Activated CD8-positive, alpha-beta T cell treated with anti-CD3 and anti-CD28 coated beads for 36 hours (primary cell): ENCODE measurements at regions not wholly inside any gene's neighbourhood (a gene's known extent, or its start where the extent isn't known, plus 50 kb on each side); places are given as distances from the start of the nearest gene placed in this dataset.
"Not testable (repeated sequence)": the region's sequence is repeated elsewhere in the genome, so short reads cannot be mapped to it uniquely, and the experiment has no call there.

ENCODE experiments used
- ATAC-seq: fragments of 200-7000 bp; cut with Tn5 transposase; one replicate; pipeline ENCODE4 v1.10.0; 2021; ENCODE audit warnings: mild to moderate bottlenecking, moderate library complexity
- CTCF ChIA-PET: fragments of 350-600 bp; sonication (Branson Sonifier 250); formaldehyde crosslinking; loops from one replicate; lab custom pipeline; 2021; ENCODE audit warnings: antibody characterized with exemption; lab: Charles Lee
- POLR2A ChIA-PET: fragments of 350-600 bp; sonication (Branson Sonifier 250); formaldehyde crosslinking; loops from one replicate; lab custom pipeline; 2021; ENCODE audit warnings: antibody characterized with exemption; lab: Charles Lee
- DNase-seq: peaks from one replicate; pipeline ENCODE4 v3.0.0-alpha.2; 2020
- H3K27ac Mint-ChIP-seq: one replicate; pipeline ENCODE4 v1.8.0; 2021; ENCODE audit warnings: mild to moderate bottlenecking, mixed read lengths
- H3K27me3 Mint-ChIP-seq: one replicate; pipeline ENCODE4 v1.8.0; 2021; ENCODE audit warnings: mixed read lengths
- H3K36me3 Mint-ChIP-seq: one replicate; pipeline ENCODE4 v1.8.0; 2021; ENCODE audit warnings: low read depth, mixed read lengths
- H3K4me1 Mint-ChIP-seq: one replicate; pipeline ENCODE4 v1.8.0; 2021; ENCODE audit warnings: low read depth, mixed read lengths
- H3K4me3 Mint-ChIP-seq: one replicate; pipeline ENCODE4 v1.8.0; 2021; ENCODE audit warnings: mild to moderate bottlenecking, moderate library complexity, mixed read lengths
- H3K9me3 Mint-ChIP-seq: one replicate; pipeline ENCODE4 v1.8.0; 2021; ENCODE audit warnings: mixed read lengths
- intact Hi-C: fragments of 100-400 bp; cut with micrococcal nuclease; formaldehyde crosslinking; loops from one replicate; pipeline ENCODE4 v1.10.0; 2022
- TF ChIP-seq, protein P1 (sequence below): fragments of 200-600 bp; IDR thresholded peaks from one replicate; pipeline ENCODE4 v1.8.0; 2022; ENCODE audit warnings: antibody characterized with exemption, mild to moderate bottlenecking

DNA sequence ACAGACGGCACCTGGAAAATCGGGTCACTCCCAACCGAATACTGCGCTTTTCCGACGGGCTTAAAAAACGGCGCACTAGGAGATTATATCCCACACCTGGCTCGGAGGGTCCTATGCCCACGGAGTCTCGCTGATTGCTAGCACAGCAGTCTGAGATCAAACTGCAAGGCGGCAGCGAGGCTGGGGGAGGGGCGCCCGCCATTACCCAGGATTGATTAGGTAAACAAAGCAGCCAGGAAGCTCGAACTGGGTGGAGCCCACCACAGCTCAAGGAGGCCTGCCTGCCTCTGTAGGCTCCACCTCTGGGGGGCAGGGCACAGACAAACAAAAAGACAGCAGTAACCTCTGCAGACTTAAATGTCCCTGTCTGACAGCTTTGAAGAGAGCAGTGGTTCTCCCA is 64.5 kb downstream of the SLC30A10 start:
- POLR2A ChIA-PET = not testable (repeated sequence)

DNA sequence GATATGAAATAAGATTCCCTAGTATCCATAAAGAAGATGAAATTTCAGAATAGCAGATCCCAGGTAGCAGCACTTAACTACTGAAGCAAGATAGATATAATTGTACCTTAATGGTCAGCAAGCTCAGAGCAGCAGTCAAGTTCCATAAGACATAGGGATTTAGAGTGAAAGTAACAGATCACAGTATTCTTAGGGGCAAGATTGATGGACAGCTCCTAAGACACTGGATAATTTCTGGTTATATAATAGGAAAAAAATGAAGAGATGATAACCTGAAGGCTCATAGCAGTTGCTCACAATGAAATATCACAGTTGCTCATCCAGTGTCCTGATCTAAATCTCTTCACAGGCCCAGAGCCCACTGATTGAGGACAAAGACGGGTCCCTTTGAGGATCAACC is 66.0 kb downstream of the SLC30A10 start:
- no peak for ATAC-seq
- H3K4me1 Mint-ChIP-seq = no peaks in the 10 kb centered on the region
- TF ChIP-seq, protein P1, sequence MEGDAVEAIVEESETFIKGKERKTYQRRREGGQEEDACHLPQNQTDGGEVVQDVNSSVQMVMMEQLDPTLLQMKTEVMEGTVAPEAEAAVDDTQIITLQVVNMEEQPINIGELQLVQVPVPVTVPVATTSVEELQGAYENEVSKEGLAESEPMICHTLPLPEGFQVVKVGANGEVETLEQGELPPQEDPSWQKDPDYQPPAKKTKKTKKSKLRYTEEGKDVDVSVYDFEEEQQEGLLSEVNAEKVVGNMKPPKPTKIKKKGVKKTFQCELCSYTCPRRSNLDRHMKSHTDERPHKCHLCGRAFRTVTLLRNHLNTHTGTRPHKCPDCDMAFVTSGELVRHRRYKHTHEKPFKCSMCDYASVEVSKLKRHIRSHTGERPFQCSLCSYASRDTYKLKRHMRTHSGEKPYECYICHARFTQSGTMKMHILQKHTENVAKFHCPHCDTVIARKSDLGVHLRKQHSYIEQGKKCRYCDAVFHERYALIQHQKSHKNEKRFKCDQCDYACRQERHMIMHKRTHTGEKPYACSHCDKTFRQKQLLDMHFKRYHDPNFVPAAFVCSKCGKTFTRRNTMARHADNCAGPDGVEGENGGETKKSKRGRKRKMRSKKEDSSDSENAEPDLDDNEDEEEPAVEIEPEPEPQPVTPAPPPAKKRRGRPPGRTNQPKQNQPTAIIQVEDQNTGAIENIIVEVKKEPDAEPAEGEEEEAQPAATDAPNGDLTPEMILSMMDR = no peak
- ChIA-PET CTCF (no interaction called here), POLR2A (no interaction called here)
- H3K36me3 Mint-ChIP-seq = no peaks in the 10 kb centered on the region
- intact Hi-C loops = no loop called here
- H3K9me3 Mint-ChIP-seq = no peaks in the 10 kb centered on the region
- peaks cover 3% of the 10 kb centered on the region for H3K27me3 Mint-ChIP-seq
- no peak overlapping the region for H3K27ac Mint-ChIP-seq
- no peak overlapping the region for H3K4me3 Mint-ChIP-seq
- no peak for DNase-seq

More for the DNA sequence above, 64.5 kb downstream of the SLC30A10 start:
- CTCF ChIA-PET, DNase-seq, H3K27ac Mint-ChIP-seq, ATAC-seq, H3K36me3 Mint-ChIP-seq, H3K27me3 Mint-ChIP-seq, intact Hi-C loops, H3K4me3 Mint-ChIP-seq, H3K4me1 Mint-ChIP-seq, H3K9me3 Mint-ChIP-seq: not testable (repeated sequence)

DNA sequence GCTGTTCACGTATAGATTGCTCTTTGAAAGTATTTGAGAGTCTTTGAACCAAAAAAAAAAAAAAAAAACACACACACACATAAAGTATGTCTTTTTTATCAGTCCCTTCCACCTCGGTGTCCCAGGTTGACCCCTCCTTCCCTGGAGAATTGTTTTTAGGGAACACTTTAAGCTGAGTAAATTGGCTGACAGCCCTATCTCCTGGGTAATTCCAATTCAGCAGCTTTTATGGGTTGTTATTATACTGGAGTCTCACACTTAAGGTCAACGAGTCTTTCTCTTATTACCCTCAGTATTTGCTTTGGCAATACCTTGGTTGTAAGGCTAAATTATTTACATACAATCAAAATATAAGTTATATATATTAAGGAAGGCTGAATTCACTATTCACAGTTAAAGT is 69.4 kb downstream of the SLC30A10 start:
- Mint-ChIP-seq H3K36me3 (no peaks in the 10 kb centered on the region), H3K4me3 (no peak overlapping the region), H3K4me1 (no peaks in the 10 kb centered on the region), H3K27me3 (peaks cover 3% of the 10 kb centered on the region), H3K9me3 (peaks cover 4% of the 10 kb centered on the region), H3K27ac (no peak overlapping the region)
- TF ChIP-seq, protein P1 = no peak
- CTCF ChIA-PET = no interaction called here
- no peak for ATAC-seq
- intact Hi-C loops = no loop called here
- POLR2A ChIA-PET = no interaction called here
- DNase-seq = no peak

DNA sequence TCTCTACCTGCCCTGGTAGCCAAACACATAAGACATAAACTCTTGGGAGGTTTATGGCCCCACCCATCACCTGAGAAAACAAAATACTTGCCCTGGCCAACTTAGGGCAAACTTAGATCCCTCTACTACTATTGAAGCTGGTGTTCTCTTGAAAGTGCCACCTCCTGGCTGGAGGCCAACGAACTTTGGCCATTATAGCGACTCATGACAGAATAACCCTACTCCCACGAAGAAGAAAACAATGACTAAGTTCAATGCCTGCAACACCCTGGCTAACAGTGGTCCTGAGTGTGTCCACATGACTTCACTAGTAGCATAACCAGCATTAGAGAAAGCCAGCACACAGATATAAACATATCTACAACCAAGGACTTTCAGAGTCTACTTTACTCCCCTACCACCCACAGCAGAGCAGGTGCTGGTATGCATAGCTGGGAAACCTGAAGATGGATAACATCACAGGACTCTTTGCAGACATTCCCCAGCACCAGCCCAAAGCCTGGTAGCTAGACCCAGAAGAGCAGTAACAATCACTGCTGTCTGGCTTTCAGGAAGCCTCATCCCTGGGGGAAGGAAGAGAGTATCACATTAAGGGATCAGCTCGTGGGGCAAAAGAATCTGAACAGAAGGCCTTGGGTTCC is 81.0 kb downstream of the SLC30A10 start:
- ATAC-seq = no peak
- CTCF ChIA-PET = interaction anchor here (0.7 kb wide), 1 partner anchor 1030 kb away, joined by 4 read pairs; no protein-coding TSS in a partner anchor
- no peaks in the 10 kb centered on the region for H3K9me3 Mint-ChIP-seq

DNA sequence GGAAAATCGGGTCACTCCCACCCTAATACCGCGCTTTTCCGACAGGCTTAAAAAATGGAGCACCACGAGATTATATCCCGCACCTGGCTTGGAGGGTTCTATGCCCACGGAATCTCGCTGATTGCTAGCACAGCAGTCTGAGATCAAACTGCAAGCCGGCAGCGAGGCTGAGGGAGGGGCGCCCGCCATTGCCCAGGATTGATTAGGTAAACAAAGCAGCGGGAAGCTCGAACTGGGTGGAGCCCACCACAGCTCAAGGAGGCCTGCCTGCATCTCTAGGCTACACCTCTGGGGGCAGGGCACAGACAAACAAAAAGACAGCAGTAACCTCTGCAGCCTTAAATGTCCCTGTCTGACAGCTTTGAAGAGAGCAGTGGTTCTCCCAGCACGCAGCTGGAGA is 88.8 kb downstream of the SLC30A10 start:
- H3K36me3 Mint-ChIP-seq, DNase-seq, H3K27ac Mint-ChIP-seq, POLR2A ChIA-PET, H3K4me3 Mint-ChIP-seq, ATAC-seq, H3K4me1 Mint-ChIP-seq, intact Hi-C loops, CTCF ChIA-PET, H3K9me3 Mint-ChIP-seq: not testable (repeated sequence)
- peaks cover 15% of the 10 kb centered on the region for H3K27me3 Mint-ChIP-seq

More for the DNA sequence above, 81.0 kb downstream of the SLC30A10 start:
- no peaks in the 10 kb centered on the region for H3K36me3 Mint-ChIP-seq
- H3K27ac Mint-ChIP-seq = no peak overlapping the region
- no peaks in the 10 kb centered on the region for H3K27me3 Mint-ChIP-seq
- TF ChIP-seq, protein P1 = no peak
- POLR2A ChIA-PET = no interaction called here
- no peak overlapping the region for H3K4me3 Mint-ChIP-seq
- no peak for DNase-seq
- H3K4me1 Mint-ChIP-seq = no peaks in the 10 kb centered on the region
- intact Hi-C loops = no loop called here

DNA sequence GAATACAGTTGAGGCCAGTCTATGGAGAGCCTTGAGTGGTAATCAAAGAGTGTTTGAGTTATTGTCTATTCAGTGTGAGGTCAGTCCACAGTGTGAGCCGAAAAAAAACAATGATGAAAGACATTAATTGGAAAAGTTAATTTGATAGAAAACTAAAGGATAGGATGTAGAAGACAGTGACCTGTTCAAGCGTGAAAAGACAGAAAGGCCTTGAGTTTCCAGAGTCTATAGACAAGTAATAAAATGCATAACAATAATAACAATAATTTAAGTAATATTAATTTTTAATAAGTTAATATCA is 90.4 kb downstream of the SLC30A10 start:
- peaks cover 15% of the 10 kb centered on the region for H3K27me3 Mint-ChIP-seq
- no peak overlapping the region for H3K27ac Mint-ChIP-seq
- H3K4me3 Mint-ChIP-seq = no peak overlapping the region
- CTCF ChIA-PET = no interaction called here
- no peaks in the 10 kb centered on the region for H3K36me3 Mint-ChIP-seq
- POLR2A ChIA-PET = no interaction called here
- ATAC-seq (no peak), DNase-seq (no peak)
- H3K4me1 Mint-ChIP-seq = no peaks in the 10 kb centered on the region
- TF ChIP-seq, protein P1 = peak; percentile 3
- H3K9me3 Mint-ChIP-seq = no peaks in the 10 kb centered on the region
- intact Hi-C loops = no loop called here
